ENCODE measurements at regions not wholly inside any gene's neighbourhood (a gene's known extent, or its start where the extent isn't known, plus 50 kb on each side); places are given as distances from the start of the nearest gene placed in this dataset.

DNA sequence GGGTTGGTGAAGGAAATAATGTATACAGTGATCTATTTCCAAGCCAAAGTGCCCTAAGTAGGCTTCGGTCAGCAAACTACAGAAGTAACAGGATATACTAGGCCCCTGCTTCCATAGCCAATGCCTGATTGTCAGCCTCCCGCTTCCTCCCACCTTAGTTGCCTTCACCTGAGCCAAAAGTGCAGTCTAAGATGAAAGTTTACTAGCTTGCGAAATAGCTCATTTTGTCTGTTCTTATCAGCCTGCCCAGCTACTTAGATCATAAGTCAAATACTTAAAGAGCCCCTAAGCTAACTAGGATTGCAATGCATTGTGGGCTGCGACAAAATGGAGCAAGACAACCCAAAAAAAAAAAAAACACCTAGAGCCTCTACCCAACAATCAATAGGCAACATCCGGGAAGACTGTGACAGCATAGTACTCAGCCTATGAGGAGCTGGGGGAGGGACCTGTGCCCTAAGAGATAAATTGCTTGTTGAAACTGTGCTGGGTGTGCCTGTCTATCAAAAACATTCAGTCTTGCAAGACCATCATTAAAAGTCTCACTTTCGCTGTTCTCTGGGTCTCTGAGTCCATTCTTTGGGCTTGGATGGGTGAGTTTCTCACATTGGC lies 454.7 kb upstream of the TSHZ3 start:
- H3K9me3 ChIP-seq (ENCODE audit: control insufficient read depth, insufficient read depth, low read length) = no peaks in the 10 kb centered on the region
- no peak overlapping the region for H3K4me3 ChIP-seq (ENCODE audit: low read depth, low read length)
- no peaks in the 10 kb centered on the region for H3K4me1 ChIP-seq (ENCODE audit: control insufficient read depth, insufficient read depth, low read length)
- no peaks in the 10 kb centered on the region for H3K27me3 ChIP-seq (ENCODE audit: control insufficient read depth, insufficient read depth, low read length)
- H3K36me3 ChIP-seq (ENCODE audit: control insufficient read depth, insufficient read depth, low read length) = no peaks in the 10 kb centered on the region
- DNase-seq (ENCODE audit: low read depth in 4 of 6, low spot score in 6 of 6) = no peak
- 100% methylated on average over 1 of the region's 6 CpGs for WGBS (ENCODE audit: insufficient coverage)
- H3K27ac ChIP-seq (ENCODE audit: low read depth, low read length) = no peak overlapping the region

DNA sequence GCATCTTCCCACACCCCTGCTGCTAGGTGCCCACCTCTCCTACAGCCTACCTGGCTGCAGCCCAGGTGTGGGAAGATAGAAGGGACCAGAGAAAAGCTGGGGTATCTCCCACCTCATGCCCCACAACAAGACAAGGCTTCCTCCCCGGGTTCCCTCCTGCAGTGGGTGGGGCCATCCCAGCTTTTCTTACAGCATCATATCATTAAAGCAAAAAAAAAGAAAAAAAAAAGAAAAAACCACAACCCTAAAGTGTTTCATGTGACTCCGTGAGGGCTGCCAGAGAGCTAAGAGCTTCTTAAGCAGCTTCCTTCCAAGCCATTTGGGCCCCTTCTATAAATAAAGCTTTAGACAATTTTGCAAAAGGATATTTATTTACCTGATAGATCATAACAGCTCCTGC lies 455.4 kb upstream of the TSHZ3 start:
- no peak overlapping the region for H3K27ac ChIP-seq (ENCODE audit: low read depth, low read length)
- WGBS (ENCODE audit: insufficient coverage) = 80% methylated on average over 1 of the region's 2 CpGs

GRCh38 chr19:31810536-31811109 lies 461.4 kb upstream of the TSHZ3 start:
- Histone ChIP-seq H3K9me3 (ENCODE audit: control insufficient read depth, insufficient read depth, low read length) (no peaks in the 10 kb centered on the region), H3K36me3 (ENCODE audit: control insufficient read depth, insufficient read depth, low read length) (no peaks in the 10 kb centered on the region), H3K27ac (ENCODE audit: low read depth, low read length) (no peak overlapping the region), H3K27me3 (ENCODE audit: control insufficient read depth, insufficient read depth, low read length) (no peaks in the 10 kb centered on the region), H3K4me1 (ENCODE audit: control insufficient read depth, insufficient read depth, low read length) (no peaks in the 10 kb centered on the region), H3K4me3 (ENCODE audit: low read depth, low read length) (no peak overlapping the region)
- DNase-seq (ENCODE audit: low read depth in 4 of 6, low spot score in 6 of 6) = no peak
- 90% methylated on average over 5 of the region's 6 CpGs for WGBS (ENCODE audit: insufficient coverage)

More for the DNA sequence above, 455.4 kb upstream of the TSHZ3 start:
- no peaks in the 10 kb centered on the region for H3K36me3 ChIP-seq (ENCODE audit: control insufficient read depth, insufficient read depth, low read length)
- H3K9me3 ChIP-seq (ENCODE audit: control insufficient read depth, insufficient read depth, low read length) = no peaks in the 10 kb centered on the region
- H3K27me3 ChIP-seq (ENCODE audit: control insufficient read depth, insufficient read depth, low read length) = no peaks in the 10 kb centered on the region
- DNase-seq (ENCODE audit: low read depth in 4 of 6, low spot score in 6 of 6) = no peak
- no peak overlapping the region for H3K4me3 ChIP-seq (ENCODE audit: low read depth, low read length)
- no peaks in the 10 kb centered on the region for H3K4me1 ChIP-seq (ENCODE audit: control insufficient read depth, insufficient read depth, low read length)

GRCh38 chr19:31817971-31818797 lies 468.9 kb upstream of the TSHZ3 start:
- no peaks in the 10 kb centered on the region for H3K27me3 ChIP-seq (ENCODE audit: control insufficient read depth, insufficient read depth, low read length)
- no peaks in the 10 kb centered on the region for H3K36me3 ChIP-seq (ENCODE audit: control insufficient read depth, insufficient read depth, low read length)
- no peak overlapping the region for H3K27ac ChIP-seq (ENCODE audit: low read depth, low read length)
- no peaks in the 10 kb centered on the region for H3K4me1 ChIP-seq (ENCODE audit: control insufficient read depth, insufficient read depth, low read length)
- no peak overlapping the region for H3K4me3 ChIP-seq (ENCODE audit: low read depth, low read length)
- H3K9me3 ChIP-seq (ENCODE audit: control insufficient read depth, insufficient read depth, low read length) = no peaks in the 10 kb centered on the region
- DNase-seq (ENCODE audit: low read depth in 4 of 6, low spot score in 6 of 6) = peak in 2 of 6 donors; percentile 24 to 77
- no CpG with 5 or more reads among the region's 6 CpGs for WGBS (ENCODE audit: insufficient coverage)

DNA sequence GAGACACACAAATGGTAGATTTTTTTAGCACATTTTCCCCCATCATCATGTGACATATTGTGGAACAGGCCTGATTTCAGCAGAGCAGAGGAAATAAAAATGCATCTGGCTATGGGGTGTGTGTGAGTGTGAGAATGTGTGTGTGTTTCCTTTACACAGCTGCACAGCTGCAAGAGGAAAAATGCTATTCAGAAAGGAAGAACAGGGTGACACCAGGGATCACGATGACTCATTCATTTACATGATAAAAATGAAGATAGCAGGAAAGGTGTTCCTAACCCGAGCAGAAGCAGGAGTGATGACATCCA lies 469.5 kb upstream of the TSHZ3 start:
- DNase-seq (ENCODE audit: low read depth in 4 of 6, low spot score in 6 of 6) = peak in 2 of 6 donors; percentile 15 to 59
- Histone ChIP-seq H3K9me3 (ENCODE audit: control insufficient read depth, insufficient read depth, low read length) (no peaks in the 10 kb centered on the region), H3K27ac (ENCODE audit: low read depth, low read length) (no peak overlapping the region), H3K27me3 (ENCODE audit: control insufficient read depth, insufficient read depth, low read length) (no peaks in the 10 kb centered on the region), H3K4me1 (ENCODE audit: control insufficient read depth, insufficient read depth, low read length) (no peaks in the 10 kb centered on the region), H3K36me3 (ENCODE audit: control insufficient read depth, insufficient read depth, low read length) (no peaks in the 10 kb centered on the region), H3K4me3 (ENCODE audit: low read depth, low read length) (no peak overlapping the region)
- 46% methylated on average over 2 of the region's 2 CpGs for WGBS (ENCODE audit: insufficient coverage)

GRCh38 chr19:31819837-31820236 lies 470.6 kb upstream of the TSHZ3 start:
- H3K36me3 ChIP-seq (ENCODE audit: control insufficient read depth, insufficient read depth, low read length) = no peaks in the 10 kb centered on the region
- no peak for DNase-seq (ENCODE audit: low read depth in 4 of 6, low spot score in 6 of 6)
- no peak overlapping the region for H3K27ac ChIP-seq (ENCODE audit: low read depth, low read length)
- H3K4me1 ChIP-seq (ENCODE audit: control insufficient read depth, insufficient read depth, low read length) = no peaks in the 10 kb centered on the region
- H3K4me3 ChIP-seq (ENCODE audit: low read depth, low read length) = no peak overlapping the region
- no peaks in the 10 kb centered on the region for H3K27me3 ChIP-seq (ENCODE audit: control insufficient read depth, insufficient read depth, low read length)
- no peaks in the 10 kb centered on the region for H3K9me3 ChIP-seq (ENCODE audit: control insufficient read depth, insufficient read depth, low read length)

DNA sequence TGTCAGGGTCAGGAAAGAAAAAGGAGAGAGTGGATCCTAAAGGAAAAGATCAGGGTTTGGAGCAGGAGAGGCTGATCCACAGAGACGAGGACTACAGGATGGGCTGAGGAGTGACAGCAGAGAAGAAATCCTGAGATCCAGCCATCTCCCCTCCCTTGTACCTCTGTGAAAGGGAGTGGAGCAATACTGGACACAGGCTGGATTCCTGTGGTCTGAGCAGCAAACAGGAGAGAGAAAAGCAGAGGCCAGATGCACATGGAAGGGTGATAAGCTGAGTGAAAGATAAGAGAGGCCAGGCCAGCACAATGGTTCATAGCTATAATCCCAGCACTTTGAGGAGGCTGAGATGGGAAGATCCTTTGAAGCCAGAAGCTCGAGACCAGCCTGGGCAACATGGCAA lies 472.1 kb upstream of the TSHZ3 start:
- WGBS (ENCODE audit: insufficient coverage) = 80% methylated on average over 2 of the region's 2 CpGs
- no peaks in the 10 kb centered on the region for H3K36me3 ChIP-seq (ENCODE audit: control insufficient read depth, insufficient read depth, low read length)
- no peaks in the 10 kb centered on the region for H3K4me1 ChIP-seq (ENCODE audit: control insufficient read depth, insufficient read depth, low read length)
- H3K27ac ChIP-seq (ENCODE audit: low read depth, low read length) = no peak overlapping the region
- H3K9me3 ChIP-seq (ENCODE audit: control insufficient read depth, insufficient read depth, low read length) = no peaks in the 10 kb centered on the region
- no peak overlapping the region for H3K4me3 ChIP-seq (ENCODE audit: low read depth, low read length)
- H3K27me3 ChIP-seq (ENCODE audit: control insufficient read depth, insufficient read depth, low read length) = no peaks in the 10 kb centered on the region
- DNase-seq (ENCODE audit: low read depth in 4 of 6, low spot score in 6 of 6) = no peak

DNA sequence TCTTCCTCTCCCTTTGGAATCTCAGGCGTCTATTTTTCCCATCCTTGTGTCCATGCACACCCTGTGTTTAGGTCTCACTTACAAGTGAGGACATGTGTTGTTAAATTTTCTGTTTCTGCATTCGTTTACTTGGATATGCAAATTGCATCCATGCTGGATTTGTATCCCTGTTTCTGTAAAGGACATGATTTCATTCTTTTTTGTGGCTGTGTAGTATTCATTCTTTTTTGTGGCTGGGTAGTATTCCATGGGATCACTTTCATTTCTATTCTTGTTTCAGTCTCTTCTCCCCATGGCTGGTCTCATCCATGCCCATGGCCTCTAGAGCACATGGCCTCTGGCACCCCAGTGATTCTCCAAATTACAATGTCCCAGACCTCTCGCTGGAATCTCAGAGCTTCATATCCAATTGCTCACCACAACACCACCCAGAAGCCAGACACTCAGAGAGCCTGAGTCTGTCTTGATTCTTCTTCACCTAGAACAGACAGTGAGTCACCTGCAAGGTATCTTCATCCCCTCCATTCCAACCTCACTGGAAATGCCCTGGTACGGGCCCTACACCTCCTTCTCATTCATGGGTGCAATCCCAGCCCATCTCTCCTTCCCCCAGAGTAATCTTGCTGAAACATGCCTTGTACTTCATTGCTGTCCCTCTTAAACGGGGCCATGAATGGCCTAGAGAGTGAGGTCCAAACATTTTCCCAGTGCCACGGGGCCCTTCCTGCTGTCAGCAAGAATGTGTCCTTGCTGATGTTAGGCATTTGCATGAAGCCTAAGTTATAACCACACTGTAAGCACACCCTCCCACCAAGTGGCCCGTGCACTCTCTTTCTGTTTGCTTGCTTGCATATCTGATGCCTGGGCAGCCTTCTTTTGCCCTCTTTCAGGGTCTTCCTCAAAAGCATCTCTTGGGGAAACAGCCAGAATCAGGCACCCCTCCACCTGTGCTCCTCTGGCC lies 476.2 kb upstream of the TSHZ3 start:
- no peaks in the 10 kb centered on the region for H3K9me3 ChIP-seq (ENCODE audit: control insufficient read depth, insufficient read depth, low read length)
- DNase-seq (ENCODE audit: low read depth in 4 of 6, low spot score in 6 of 6) = no peak
- no peaks in the 10 kb centered on the region for H3K4me1 ChIP-seq (ENCODE audit: control insufficient read depth, insufficient read depth, low read length)
- 88% methylated on average over 5 of the region's 7 CpGs for WGBS (ENCODE audit: insufficient coverage)
- H3K27me3 ChIP-seq (ENCODE audit: control insufficient read depth, insufficient read depth, low read length) = no peaks in the 10 kb centered on the region
- H3K27ac ChIP-seq (ENCODE audit: low read depth, low read length) = no peak overlapping the region
- H3K4me3 ChIP-seq (ENCODE audit: low read depth, low read length) = no peak overlapping the region
- H3K36me3 ChIP-seq (ENCODE audit: control insufficient read depth, insufficient read depth, low read length) = no peaks in the 10 kb centered on the region

- Histone ChIP-seq H3K27me3 (ENCODE audit: control insufficient read depth, insufficient read depth, low read length) (no peaks in the 10 kb centered on the region), H3K9me3 (ENCODE audit: control insufficient read depth, insufficient read depth, low read length) (no peaks in the 10 kb centered on the region), H3K4me1 (ENCODE audit: control insufficient read depth, insufficient read depth, low read length) (no peaks in the 10 kb centered on the region), H3K4me3 (ENCODE audit: low read depth, low read length) (no peak overlapping the region), H3K27ac (ENCODE audit: low read depth, low read length) (no peak overlapping the region), H3K36me3 (ENCODE audit: control insufficient read depth, insufficient read depth, low read length) (no peaks in the 10 kb centered on the region)
- 100% methylated on average over 2 of the region's 4 CpGs for WGBS (ENCODE audit: insufficient coverage)
- no peak for DNase-seq (ENCODE audit: low read depth in 4 of 6, low spot score in 6 of 6)
Measured at GRCh38 chr19:31826325-31826724, 477.1 kb upstream of the TSHZ3 start.

Data from spinal cord (tissue), 9 donors.